SHP77 treated with DMSO at 0.1 percent for 48 hours (cell line): ENCODE measurements at regions not wholly inside any gene's neighbourhood (a gene's known extent, or its start where the extent isn't known, plus 50 kb on each side); places are given as distances from the start of the nearest gene placed in this dataset.

Experiments
- DNase-seq: peaks from one replicate; lab custom pipeline; 2025; lab: John Stamatoyannopoulos, UW

DNA sequence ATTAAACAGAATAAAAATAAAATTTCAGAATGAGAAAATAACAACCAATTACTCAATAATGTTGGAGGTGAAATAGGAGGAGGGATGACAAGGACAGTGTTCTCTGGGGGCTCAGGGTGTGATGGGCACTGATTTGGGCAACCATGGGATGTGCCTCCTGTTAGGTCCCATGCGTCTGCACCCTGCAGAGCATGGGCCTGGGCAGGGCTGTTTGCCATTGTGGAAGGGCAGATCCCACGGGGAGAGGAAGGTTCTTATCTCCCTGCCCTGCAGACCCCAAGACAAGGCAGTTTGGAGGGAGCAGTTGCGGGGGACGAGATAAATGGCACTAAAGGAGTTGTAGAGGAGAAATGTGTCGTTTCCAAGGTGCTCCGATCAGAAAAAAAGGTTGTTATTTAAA, 206.3 kb downstream of the THBS2 start:
- no peak for DNase-seq

DNA sequence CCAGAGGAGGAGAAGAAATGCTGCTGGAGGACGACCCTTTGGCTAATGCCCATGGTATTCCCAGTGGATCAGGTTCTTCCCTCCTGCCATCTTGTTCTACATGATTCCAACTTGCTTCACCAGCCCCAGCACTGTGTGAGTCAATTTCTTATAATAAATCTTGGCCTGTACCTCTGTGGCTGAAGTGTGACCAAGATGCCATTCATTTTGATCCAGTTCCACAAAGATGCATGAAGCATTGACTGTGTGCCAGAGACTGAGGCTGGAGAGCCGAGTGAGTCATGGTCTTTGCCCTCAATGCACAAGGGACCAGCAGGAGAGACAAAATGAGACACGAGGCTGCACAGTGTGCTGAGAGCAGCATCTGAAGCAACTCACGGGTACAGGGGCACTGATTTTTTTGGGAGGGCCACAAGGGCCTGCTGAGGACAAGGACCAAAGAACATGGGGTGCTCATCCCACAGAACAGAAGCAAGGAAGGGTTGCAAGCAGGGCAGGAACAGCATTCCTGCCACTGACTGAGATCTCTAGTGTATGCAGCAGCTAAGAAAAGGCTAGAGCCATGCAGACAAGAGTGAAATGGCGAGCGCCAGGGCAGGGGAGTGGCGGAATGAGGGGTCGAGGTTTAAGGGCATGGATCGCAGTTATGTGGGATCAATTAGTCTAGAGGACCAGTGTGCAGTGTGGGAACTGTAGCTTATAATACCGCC, 207.0 kb downstream of the THBS2 start:
- no peak for DNase-seq

DNA sequence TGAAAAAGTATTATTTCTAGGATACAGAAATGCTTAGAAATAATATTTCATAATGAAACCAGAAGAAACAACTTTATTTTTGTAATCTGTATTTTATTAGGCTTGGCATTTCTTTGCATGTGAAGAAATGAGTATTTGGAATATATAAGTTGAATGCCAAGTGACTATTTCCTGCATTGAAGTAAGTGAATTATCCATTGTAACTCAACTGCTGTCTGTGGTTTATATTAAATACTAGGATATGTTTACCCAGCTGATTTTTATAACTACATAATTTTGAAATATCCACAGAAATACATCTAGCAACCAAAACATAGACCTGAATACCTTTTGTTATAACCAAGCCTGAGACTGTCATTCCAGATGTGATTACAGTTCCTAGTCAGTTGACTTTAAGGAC, 207.6 kb downstream of the THBS2 start:
- no peak for DNase-seq

DNA sequence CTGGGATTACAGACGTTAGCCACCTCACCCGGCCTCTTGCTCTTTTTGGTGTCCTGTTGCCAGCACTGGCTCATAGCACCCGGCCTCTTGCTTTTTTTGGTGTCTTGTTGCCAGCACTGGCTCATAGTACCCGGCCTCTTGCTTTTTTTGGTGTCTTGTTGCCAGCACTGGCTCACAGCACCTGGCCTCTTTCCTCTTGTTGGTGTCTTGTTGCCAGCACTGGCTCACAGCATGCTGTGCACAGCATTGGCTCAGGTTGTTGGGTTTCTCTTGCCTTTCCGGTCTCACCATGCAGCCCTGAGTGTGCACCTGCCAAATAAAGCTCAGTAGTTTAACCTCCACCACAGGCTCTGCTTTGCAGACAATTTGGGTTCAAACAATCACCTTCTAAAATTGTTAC, 208.2 kb downstream of the THBS2 start:
- DNase-seq, result no peak

DNA sequence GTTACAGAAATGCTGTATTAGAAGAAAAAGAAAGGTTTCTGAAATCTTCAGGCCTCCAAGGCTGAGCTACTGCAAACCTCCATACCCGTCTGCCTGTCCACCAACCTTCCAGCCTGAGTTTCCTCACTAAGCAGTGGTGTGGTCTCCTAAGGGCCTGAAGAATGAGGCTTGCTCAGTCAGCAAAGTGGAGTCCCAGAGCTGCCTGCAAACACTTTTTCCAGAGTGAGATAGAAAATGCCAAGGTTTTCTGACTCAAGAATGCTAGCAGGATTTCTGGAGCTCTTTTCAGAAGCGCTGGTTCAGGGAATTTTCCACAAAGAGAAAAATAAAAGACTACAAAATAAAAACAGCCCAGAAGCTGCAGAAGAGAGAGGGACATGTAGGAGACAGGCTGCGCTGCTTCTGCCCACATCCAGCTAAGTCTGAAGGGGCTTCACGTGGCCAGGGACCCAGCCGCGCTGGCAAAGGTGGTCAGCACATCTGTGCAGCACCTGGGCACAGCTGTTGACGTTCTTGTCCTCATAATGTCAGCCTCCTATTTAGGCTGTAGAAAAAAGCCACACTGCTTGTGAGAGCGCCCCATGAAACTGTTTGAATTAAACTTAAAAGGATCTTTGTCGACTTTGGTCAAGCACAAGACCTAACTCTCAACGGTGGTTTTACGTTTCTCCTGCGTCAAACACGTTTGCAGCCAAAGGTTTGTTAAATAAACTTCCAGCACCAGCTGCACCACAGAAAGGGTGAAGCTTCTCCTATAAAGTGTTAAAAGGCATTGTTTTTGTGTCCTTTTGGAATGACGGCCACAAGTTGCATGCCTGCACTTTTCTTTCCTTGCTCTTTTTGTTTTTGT, 209.0 kb downstream of the THBS2 start:
- DNase-seq, result no peak

DNA sequence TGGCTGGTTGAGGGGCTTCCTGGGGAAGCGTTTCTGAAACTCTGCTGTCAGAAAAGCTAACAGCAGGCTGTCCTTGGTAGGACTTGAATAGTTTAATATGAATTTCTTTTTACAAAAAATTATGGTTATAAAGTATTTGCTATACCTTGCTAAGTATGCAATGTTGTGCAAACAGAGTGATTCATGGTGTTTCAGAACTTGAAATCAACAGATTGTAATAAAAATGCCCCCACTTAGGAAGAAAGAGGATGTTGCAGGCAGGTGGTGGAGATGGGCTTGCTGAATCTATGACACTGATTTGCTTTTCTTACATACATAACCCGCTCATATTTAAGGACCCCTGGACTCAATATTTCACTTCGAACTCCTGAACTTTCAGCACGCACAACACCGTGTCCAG, 211.6 kb downstream of the THBS2 start:
- no peak for DNase-seq

DNA sequence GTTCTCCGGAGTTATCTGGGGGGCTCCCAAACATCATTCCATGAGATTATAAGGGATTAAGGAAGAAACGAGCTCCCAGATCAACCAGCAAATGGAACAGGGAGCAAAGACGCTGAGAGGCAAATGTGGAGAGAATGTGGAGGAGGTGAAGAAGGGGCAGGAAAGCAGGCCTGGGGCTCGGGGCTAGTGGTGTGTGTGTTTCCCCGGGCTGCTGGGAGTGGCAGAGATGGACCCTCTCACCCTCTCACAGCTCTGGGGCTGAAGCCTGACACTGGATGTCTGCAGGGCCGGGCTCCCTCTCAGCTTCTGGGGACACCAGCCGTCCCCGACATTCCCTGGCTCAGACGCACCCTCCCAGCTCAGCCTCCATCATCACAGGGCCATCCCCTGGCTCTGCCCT, 212.6 kb downstream of the THBS2 start:
- DNase-seq, result no peak

DNA sequence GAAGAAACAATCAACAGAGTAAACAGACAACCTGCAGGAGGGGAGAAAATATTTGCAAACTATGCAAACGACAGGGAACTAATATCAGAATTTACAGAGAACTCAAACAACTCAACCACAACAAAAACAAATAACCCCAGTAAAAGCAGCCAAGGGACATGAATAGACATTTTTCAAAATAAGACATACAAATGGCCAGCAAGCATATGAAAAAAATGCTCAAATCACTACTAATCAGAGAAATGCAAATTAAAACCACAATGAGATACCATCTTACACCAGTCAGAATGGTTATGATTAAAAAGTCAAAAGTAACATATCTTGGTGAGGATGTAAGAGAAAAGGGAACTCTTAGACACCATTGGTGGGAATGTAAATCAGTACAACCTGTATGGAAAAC, 215.0 kb downstream of the THBS2 start:
- DNase-seq, result no peak

DNA sequence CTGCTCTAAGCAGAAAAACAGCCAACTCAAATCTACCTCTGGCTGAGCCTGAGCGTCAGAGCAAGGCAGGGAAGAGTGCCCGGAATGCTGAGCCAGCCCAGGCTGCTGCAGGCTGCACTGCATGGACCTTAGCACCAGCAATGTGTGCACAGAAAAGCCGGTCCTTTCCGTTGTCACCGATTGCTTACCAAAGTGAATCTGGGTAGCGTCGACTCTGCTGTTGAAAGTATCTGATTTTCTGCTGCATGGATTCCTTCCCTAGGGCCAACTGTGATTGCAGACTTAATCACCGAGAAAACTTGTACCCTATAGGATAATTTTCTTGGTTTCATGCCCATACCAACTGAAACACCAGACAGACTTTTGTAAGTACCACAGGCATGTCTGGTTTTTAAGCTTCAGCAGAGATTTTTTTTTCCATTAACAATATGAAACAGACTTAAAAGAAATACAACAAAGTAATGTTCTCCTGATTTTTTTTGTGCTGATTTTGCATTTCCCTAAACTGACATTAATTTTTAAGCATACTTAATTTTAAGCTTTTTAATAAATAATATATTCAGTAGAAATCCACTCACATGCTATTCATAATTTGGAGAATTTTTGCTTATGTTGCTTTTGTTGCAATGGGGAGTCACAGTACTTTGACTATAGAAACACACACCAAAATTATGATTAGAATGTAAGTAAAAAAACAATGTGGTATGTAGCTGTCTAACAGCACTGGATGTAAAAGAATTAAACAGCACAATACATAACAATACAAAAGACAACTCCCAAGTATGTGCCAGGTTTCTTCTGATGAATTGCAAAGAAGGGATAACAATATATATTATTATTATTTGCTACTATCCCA, 218.0 kb downstream of the THBS2 start:
- no peak for DNase-seq

DNA sequence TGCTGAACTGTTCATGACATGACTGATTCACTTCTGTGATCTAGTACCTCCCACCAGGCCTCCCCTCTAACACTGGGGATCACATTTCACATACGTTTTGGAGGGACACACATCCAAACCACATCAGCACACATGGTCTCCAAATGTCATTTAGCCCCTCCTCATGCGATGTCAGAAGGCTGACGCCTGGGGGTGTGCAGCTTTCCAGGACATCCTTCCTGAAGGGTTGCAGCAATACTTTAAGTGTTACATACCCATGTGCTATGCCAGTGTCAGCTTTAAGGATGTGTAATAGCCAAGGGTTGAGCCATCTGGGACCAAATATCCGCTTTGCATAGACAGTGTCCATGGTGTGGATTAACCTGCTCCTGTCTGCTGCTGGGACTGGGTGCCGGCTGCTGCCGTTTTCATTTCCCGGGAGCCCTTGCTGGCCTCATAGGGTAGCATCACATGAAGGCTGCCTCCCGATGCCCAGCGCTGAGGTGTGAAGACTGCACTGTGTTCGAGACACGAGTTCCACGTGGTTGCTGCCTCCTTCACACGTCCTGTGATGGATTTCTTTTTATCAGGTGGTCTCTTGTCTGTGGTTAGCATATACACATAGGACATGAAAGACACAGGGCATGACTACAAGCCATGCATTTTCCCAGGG, 219.0 kb downstream of the THBS2 start:
- no peak for DNase-seq

DNA sequence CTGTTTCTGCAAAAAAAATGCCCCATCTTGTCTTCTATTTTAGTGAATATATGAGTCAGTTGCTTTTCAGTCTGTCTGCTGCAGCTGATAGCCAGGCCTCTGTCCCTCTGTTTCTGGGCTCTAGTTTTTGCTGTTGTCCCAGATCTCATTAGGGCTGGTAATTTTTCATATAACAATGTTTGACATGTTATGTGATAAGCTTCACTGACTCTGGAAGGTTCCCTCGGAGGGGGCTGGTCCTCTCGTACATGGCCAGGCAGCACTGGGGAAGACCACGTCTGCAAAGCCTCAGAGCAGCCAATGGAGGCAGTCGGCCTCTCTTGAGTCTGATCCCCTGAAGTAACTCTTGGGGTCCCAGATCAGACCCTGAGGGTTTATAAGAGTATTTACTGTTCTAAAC, 223.8 kb downstream of the THBS2 start:
- no peak for DNase-seq

DNA sequence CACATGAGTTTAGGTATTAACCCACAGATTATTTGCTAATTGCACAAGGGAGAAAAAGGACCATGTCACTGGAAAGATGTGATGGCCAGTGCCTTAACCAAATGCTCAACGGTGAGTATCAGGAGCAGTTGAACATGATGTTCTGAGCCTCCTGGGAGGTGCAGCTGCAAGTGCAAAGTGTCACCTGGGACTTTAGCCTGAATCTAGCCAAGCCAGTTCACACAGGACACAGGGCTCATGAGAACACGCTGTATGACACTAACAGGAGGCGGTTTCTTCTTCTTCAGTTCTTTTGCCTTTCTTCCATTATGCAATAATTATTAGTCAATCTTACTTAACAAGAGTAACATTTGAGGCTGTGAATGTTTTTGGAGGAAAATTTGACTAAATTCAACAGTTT, 225.3 kb downstream of the THBS2 start:
- no peak for DNase-seq

DNA sequence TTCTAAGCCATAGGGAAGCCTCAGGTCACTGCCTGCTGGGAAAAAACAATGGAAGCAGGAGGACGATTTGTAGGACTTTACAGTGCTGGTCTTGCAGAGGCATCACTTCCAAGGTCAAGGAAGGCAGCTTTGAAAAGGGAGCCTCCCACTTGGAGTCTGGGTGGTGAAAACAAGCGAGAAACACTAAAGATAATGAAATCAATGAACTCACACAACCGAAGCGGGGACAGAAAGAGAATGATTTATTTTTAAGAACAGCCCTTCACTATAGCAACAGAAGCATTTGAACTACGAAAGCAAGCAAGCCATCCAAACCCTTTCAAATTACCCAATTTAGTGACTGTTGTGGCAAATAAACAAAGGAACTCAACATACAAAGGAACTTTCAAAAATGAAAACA, 227.5 kb downstream of the THBS2 start:
- DNase-seq, result no peak

DNA sequence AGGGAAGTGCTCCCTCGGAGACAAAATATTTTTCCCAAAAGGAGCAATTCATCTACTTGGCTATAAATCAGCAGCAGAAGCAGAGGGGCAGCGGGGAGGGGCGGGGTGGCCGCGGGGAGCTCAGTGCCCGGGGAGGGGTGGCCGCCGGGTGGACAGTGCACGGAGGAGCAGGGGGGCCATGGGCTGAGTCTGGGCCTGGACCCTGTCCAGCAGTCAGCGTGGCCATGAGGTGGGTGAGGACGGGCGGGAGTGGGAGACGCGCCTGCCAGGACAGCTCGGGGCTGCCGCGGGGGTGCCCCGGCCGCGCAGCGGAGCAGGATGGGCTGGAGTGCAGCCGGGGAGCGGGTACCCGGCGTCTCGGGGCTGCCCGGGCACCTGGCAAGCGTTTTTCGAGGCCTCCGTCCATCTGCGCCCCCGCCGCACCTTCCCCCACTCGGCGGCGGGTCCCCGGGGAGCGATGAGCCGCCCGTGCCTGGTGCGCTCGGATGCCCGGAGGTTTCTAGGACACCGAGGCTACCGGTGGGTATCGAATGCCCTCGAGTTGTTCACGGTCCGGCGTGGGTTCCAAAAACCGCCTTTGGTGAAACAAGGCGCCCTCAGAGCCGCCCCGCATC, 229.5 kb downstream of the THBS2 start:
- DNase-seq, result no peak

DNA sequence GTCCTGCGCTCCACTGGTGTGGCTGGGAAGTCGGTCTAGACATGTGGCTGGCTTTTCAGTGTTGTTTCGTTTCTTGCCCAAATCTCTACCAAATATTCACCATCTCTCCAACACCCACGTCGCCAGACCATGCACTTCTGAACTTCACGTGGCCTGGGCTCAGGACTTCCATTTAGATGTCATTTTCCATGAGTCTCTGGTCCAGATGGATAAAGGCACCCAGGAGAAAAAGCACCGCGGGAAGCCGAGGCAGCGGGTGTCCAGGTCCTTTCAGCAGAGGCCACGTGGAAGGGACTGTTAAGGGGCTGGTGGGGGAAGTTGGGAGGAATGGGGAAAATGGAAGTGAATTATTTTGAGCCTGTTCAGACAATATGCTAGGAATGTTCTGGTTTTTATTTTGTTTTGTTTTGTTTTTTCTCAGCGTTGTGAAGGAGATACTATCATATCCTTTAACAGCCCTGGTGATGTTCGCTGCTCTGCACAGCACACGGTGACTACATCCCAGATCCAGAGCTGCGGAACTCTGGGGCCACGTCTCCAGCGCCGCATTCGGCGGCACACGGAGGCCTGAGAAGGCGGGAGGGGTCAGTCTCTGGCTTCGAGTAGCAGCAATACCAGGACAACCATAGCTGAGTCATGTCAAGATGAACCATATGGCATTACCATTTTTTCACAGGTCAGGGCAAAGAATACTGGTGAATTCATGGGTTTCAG, 230.3 kb downstream of the THBS2 start:
- no peak for DNase-seq

DNA sequence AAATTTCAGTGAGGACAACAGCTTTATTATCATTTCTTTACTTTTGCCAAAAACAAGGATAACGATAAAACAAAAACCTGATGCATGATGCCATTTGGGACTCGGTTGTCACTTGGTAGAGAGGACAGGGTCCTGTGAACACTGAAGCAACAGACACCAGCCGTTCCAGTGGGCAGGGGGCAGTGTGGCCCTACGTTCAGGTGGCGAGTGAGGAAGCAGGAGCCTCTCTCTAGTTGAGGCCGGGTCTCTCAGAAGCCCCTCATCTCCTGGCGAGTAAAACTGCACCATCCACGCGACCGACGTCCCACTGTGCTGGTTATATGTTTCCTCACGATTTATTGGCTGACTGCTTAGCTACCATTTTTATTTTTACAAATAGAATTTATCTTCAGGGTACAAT, 231.6 kb downstream of the THBS2 start:
- DNase-seq, result no peak

DNA sequence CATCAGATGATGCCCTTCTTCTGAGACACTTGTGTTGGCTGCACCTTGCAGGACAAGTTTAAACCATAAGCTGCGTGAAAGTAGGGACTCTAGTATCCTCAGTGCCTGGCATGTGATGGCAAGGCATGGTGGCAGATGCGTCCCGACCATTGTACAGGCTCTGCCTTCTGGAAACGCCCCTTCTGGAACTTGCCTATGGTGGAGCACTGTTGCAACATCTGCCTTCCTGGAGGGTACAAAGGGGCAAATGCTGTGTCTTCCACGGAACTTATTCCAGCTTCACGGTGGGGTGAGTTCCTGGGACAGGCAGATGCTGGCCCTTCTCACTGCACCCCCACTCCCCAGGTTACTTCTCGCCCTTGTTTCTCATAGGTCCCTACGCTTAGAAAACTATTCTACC, 232.8 kb downstream of the THBS2 start:
- DNase-seq, result no peak

DNA sequence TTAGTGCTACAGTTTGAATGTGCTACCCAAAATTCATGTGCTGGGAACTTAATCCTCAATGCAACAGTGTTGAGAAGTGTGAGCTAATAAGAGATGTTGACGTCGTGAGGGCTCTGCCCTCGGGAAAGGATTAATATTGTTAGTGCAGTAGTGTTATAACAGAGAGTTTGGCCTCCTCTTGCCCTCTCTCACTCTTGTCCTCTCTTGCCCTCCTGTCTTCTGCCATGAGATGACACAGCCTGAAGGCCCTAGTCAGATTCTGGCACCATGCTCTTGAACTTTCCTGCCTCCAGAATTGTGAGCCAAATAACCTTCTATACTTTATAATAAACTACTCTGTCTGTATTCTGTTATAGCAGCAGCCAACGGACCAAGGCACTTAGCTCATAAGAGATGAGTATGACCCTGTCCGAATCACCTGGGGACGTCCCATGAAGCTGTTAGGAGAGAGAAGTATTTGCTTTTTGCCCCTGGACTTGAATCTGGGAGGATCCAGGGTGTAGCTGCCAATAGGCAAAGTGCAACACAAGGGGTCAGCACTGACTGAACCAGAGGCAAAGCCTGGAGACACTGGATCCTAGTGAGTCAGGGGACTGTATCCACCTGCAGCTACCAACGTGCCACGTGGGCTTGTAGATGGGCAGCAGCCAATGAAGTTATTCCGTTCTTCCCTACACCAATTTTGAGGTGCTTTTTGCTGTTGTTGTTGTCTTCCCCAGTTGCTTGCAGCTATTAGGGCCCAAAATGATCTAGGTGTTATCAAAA, 233.7 kb downstream of the THBS2 start:
- no peak for DNase-seq

DNA sequence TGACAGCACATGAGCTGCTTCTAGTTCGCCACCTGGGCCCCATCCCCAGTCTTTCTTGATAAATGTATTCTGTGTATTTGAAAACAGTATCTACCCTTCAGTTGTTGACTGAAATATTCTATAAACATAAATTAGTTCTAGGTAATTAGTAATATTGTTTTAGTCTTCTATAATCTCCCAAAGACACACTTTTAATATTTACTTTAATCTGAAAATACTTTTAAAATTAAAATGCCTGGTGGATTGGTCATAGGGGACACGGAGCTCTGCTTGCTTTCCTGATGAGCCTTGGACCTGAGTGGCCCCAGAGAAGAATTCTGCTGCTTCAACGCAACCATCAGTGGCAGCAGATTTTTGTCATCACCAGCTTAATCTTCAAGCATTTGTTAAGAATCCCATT, 234.5 kb downstream of the THBS2 start:
- DNase-seq, result no peak

DNA sequence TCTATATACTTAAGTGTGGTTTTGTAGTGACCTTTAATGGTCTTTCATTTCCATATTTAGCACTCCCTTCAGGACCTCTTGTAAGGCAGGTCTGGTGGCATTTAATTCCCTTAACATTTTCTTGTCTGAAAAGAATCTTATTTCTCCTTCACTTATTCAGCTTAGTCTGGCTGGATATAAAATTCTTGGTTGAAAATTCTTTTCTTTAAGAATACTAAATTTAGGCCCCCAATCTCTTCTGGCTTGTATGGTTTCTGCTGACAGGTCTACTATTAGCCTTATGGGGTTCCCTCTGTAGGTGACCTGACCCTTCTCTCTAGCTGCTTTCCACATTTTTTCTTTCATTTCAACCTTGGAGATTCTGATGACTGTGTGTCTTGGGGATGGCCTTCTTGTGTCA, 236.9 kb downstream of the THBS2 start:
- no peak for DNase-seq
